Testis (tissue), 2 donors: ENCODE measurements at regions not wholly inside any gene's neighbourhood (a gene's known extent, or its start where the extent isn't known, plus 50 kb on each side); places are given as distances from the start of the nearest gene placed in this dataset.
"Not testable (repeated sequence)": the region's sequence is repeated elsewhere in the genome, so short reads cannot be mapped to it uniquely, and the experiment has no call there.

Experiments used
- CTCF ChIP-seq, 3 experiments: fragments of 450-650 bp in 2 of 3; fragments of 200-600 bp in 1 of 3; sonication (generic) in 1 of 3; IDR thresholded peaks; one replicate each; pipeline ENCODE4 v1.5.1; 2016 to 2019; ENCODE audit warnings: antibody characterized with exemption in 3 of 3, mild to moderate bottlenecking in 2 of 3, moderate library complexity in 1 of 3
- POLR2A ChIP-seq: fragments of 450-650 bp; IDR thresholded peaks from one replicate; pipeline ENCODE4 v1.6.1; 2017; ENCODE audit warnings: antibody characterized with exemption, mild to moderate bottlenecking, moderate library complexity

GRCh38 chr1:199951005-199951404 is 76.5 kb upstream of the NR5A2 start:
- not testable (repeated sequence) for TF ChIP-seq CTCF (IDR thresholded peaks at IDR 0.05); POLR2A
